B cell (primary cell): ENCODE measurements at regions not wholly inside any gene's neighbourhood (a gene's known extent, or its start where the extent isn't known, plus 50 kb on each side); places are given as distances from the start of the nearest gene placed in this dataset.

Source experiments
- ATAC-seq: fragments of 200-7000 bp; cut with Tn5 transposase; one replicate; pipeline ENCODE4 v1.10.0; 2021; ENCODE audit warnings: low read depth, mild to moderate bottlenecking, moderate number of reproducible peaks, moderate library complexity
- CTCF ChIA-PET: fragments of 350-600 bp; sonication (Branson Sonifier 250); formaldehyde crosslinking; loops from one replicate; lab custom pipeline; 2021; ENCODE audit warnings: antibody characterized with exemption, inconsistent platforms; lab: Charles Lee
- POLR2A ChIA-PET: fragments of 350-600 bp; sonication (Branson Sonifier 250); formaldehyde crosslinking; loops from one replicate; lab custom pipeline; 2021; ENCODE audit warnings: antibody characterized with exemption; lab: Charles Lee
- DNase-seq: peaks from one replicate; pipeline ENCODE4 v3.0.0; 2013
- H2AFZ ChIP-seq: 2 replicates; pipeline ENCODE4 v1.6.1; 2012; ENCODE audit warnings: mild to moderate bottlenecking, low read depth, low read length; ENCODE audit not compliant: insufficient read depth, poor library complexity, severe bottlenecking
- H3K27ac ChIP-seq, 2 donors: 1 replicate in 1 of 2; 2 replicates in 1 of 2; pipeline ENCODE4 v1.5.1; 2012 to 2013; ENCODE audit warnings: low read length in 2 of 2, mild to moderate bottlenecking in 2 of 2, moderate library complexity in 1 of 2
- H3K27me3 ChIP-seq, 4 experiments: fragments of 200-600 bp in 1 of 4; sonication (generic) in 1 of 4; replicated peaks in 1 of 4; 1 replicate in 2 of 4; 2 replicates in 2 of 4; pipeline versions ENCODE4 v1.6.1 to v1.7.0; 2013 to 2016; ENCODE audit warnings: low read length in 3 of 4, mild to moderate bottlenecking in 2 of 4, mixed read lengths in 1 of 4, moderate library complexity in 1 of 4; ENCODE audit not compliant: insufficient read depth in 4 of 4, control insufficient read depth in 3 of 4; ENCODE audit errors: control extremely low read depth in 1 of 4
- H3K36me3 ChIP-seq, 2 experiments: replicated peaks in 1 of 2; 1 replicate in 1 of 2; 2 replicates in 1 of 2; pipeline versions ENCODE4 v1.6.1 to v1.7.1; 2013; ENCODE audit warnings: low read length in 1 of 2; ENCODE audit not compliant: insufficient read depth in 2 of 2, control insufficient read depth in 1 of 2; ENCODE audit errors: control extremely low read depth in 1 of 2, extremely low read depth in 1 of 2
- H3K4me1 ChIP-seq, 2 donors: fragments of 200-600 bp in 1 of 2; sonication (generic) in 1 of 2; 1 replicate in 1 of 2; 2 replicates in 1 of 2; pipeline versions ENCODE4 v1.5.1 to v1.6.1; 2013 to 2017; ENCODE audit warnings: low read length in 2 of 2; ENCODE audit not compliant: control insufficient read depth in 2 of 2, insufficient read depth in 2 of 2
- H3K4me2 ChIP-seq: replicated peaks from 2 replicates; pipeline ENCODE3; 2012; ENCODE audit warnings: mild to moderate bottlenecking, low read depth, low read length; ENCODE audit not compliant: poor library complexity, severe bottlenecking
- H3K4me3 ChIP-seq, 5 experiments: fragments of 200-600 bp in 1 of 5; sonication (generic) in 1 of 5; 1 replicate in 3 of 5; 2 replicates in 2 of 5; pipeline versions ENCODE4 v1.5.1 to v1.7.0; 2011 to 2016; ENCODE audit warnings: low read length in 4 of 5, mild to moderate bottlenecking in 4 of 5, low read depth in 2 of 5, control low read depth in 1 of 5, moderate library complexity in 1 of 5; ENCODE audit not compliant: insufficient read depth in 1 of 5; ENCODE audit errors: control extremely low read depth in 1 of 5, extremely low read depth in 1 of 5
- H3K79me2 ChIP-seq: fragments of 200-600 bp; sonication (generic); one replicate; pipeline ENCODE4 v1.6.0; 2016; ENCODE audit warnings: low read length; ENCODE audit not compliant: control insufficient read depth, insufficient read depth
- H3K9ac ChIP-seq: fragments of 200-600 bp; sonication (generic); 2 replicates; pipeline ENCODE4 v1.6.1; 2017; ENCODE audit warnings: mild to moderate bottlenecking, low read length, moderate library complexity
- H3K9me3 ChIP-seq, 3 donors: one replicate each; pipeline versions ENCODE4 v1.6.1 to v1.7.1; 2013; ENCODE audit warnings: low read length in 2 of 3; ENCODE audit not compliant: control insufficient read depth in 2 of 3, insufficient read depth in 1 of 3; ENCODE audit errors: control extremely low read depth in 1 of 3
- H4K20me1 ChIP-seq: 2 replicates; pipeline ENCODE4 v1.6.0; 2012; ENCODE audit warnings: mild to moderate bottlenecking, low read length; ENCODE audit not compliant: insufficient read depth, control insufficient read depth, poor library complexity, severe bottlenecking
- H3K27ac Mint-ChIP-seq: one replicate; pipeline ENCODE4 v1.8.0; 2021; ENCODE audit warnings: mixed read lengths
- H3K27me3 Mint-ChIP-seq: one replicate; pipeline ENCODE4 v1.8.0; 2021; ENCODE audit warnings: mixed read lengths
- H3K4me1 Mint-ChIP-seq: one replicate; pipeline ENCODE4 v1.8.0; 2021; ENCODE audit warnings: mixed read lengths
- H3K4me3 Mint-ChIP-seq: one replicate; pipeline ENCODE4 v1.8.0; 2021; ENCODE audit warnings: mixed read lengths
- H3K9me3 Mint-ChIP-seq: one replicate; pipeline ENCODE4 v1.8.0; 2022; ENCODE audit warnings: mixed read lengths; ENCODE audit not compliant: insufficient read depth
- CTCF ChIP-seq: fragments of 200-600 bp; IDR thresholded peaks from one replicate; pipeline ENCODE4 v1.8.0; 2022; ENCODE audit warnings: antibody characterized with exemption, mild to moderate bottlenecking
- EZH2 ChIP-seq: IDR thresholded peaks from 2 replicates; pipeline ENCODE4 v1.6.1; 2012; ENCODE audit warnings: borderline replicate concordance, low read depth, mild to moderate bottlenecking, moderate library complexity, low read length; ENCODE audit not compliant: insufficient read depth, poor library complexity, severe bottlenecking
- WGBS: methylation state at CpG from one replicate; pipeline ENCODE4 v1.1.5; 2013; ENCODE audit warnings: missing lambda C conversion rate; ENCODE audit not compliant: insufficient coverage; 5-methylcytosine and 5-hydroxymethylcytosine counted together
- intact Hi-C: fragments of 100-400 bp; cut with micrococcal nuclease; formaldehyde crosslinking; loops from one replicate; pipeline ENCODE4 v1.10.0; 2022

GRCh38 chr18:51288582-51288981 lies 91.1 kb upstream of the MEX3C start:
- Histone ChIP-seq H3K4me2 (no peak overlapping the region), H3K4me3 (no peak overlapping the region), H4K20me1 (no peaks in the 10 kb centered on the region), H3K27ac (no peak overlapping the region), H3K9me3 (peaks cover 0 to 3% (median 0%) of the 10 kb centered on the region in 3 donors), H3K4me1 (no peaks in the 10 kb centered on the region), H3K36me3 (no peaks in the 10 kb centered on the region), H3K79me2 (no peaks in the 10 kb centered on the region), H3K27me3 (peaks cover 0 to 2% (median 0%) of the 10 kb centered on the region in 4 experiments), H3K9ac (no peak overlapping the region), H2AFZ (no peak overlapping the region)
- POLR2A ChIA-PET, result no interaction called here
- no peak overlapping the region for H3K4me3 Mint-ChIP-seq
- WGBS, result 90% methylated on average over 2 of the region's 3 CpGs
- DNase-seq (no peak), ATAC-seq (no peak)
- intact Hi-C loops, result no loop called here
- TF ChIP-seq CTCF (no peak), EZH2 (no peak)
- H3K27ac Mint-ChIP-seq, result no peak overlapping the region
- H3K27me3 Mint-ChIP-seq, result peaks cover 16% of the 10 kb centered on the region
- no peaks in the 10 kb centered on the region for H3K9me3 Mint-ChIP-seq
- CTCF ChIA-PET, result interaction anchor here (0.6 kb wide), 1 partner anchor 99 kb away, joined by 3 read pairs; no protein-coding TSS in a partner anchor
- no peaks in the 10 kb centered on the region for H3K4me1 Mint-ChIP-seq

GRCh38 chr18:51290860-51291259 lies 93.4 kb upstream of the MEX3C start:
- Histone ChIP-seq H3K27me3 (peaks cover 0 to 5% (median 1%) of the 10 kb centered on the region in 4 experiments), H4K20me1 (no peaks in the 10 kb centered on the region), H3K79me2 (no peaks in the 10 kb centered on the region), H2AFZ (no peak overlapping the region), H3K9me3 (peaks cover 0 to 3% (median 0%) of the 10 kb centered on the region in 3 donors), H3K9ac (no peak overlapping the region), H3K4me1 (no peaks in the 10 kb centered on the region), H3K4me3 (no peak overlapping the region), H3K36me3 (no peaks in the 10 kb centered on the region), H3K27ac (no peak overlapping the region), H3K4me2 (no peak overlapping the region)
- intact Hi-C loops, result no loop called here
- TF ChIP-seq EZH2, result no peak
- no peak for TF ChIP-seq CTCF
- POLR2A ChIA-PET, result no interaction called here
- no peak for DNase-seq
- WGBS, result 33% methylated on average over 2 of the region's 2 CpGs
- CTCF ChIA-PET, result no interaction called here
- Mint-ChIP-seq H3K4me1 (no peaks in the 10 kb centered on the region), H3K4me3 (no peak overlapping the region), H3K9me3 (no peaks in the 10 kb centered on the region), H3K27ac (no peak overlapping the region), H3K27me3 (peaks cover 20% of the 10 kb centered on the region)
- ATAC-seq, result no peak
